ENCODE measurements at regions not wholly inside any gene's neighbourhood (a gene's known extent, or its start where the extent isn't known, plus 50 kb on each side); places are given as distances from the start of the nearest gene placed in this dataset.

DNA sequence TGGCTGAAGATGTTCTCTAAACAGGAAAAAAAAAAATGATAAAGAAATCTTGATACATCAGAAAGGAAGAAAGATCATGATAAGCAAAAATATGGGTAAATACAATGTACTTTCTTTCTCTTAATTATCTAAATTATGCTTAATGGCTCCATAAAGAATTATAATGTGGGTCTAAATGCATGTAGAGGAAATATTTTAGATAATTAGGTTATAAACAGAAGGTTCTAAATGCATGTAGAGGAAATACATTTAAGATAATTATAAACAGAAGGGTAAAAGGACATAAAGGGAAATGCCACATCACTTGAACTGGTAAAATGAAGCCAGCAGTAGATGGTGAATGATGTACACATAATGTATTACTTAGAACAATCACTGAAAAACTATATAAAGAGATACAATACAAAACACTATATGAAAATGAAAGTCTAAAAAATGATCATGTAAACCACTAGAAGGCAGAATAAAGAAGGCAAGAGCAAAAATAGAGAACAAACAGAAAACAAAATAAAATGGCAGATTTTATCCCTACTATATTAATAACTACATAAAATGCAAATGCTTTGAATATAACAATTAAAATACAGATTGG is 308.4 kb upstream of the CDH2 start:
- no peak overlapping the region for H3K4me3 ChIP-seq (ENCODE audit: low read depth, low read length)
- TF ChIP-seq, protein P1, sequence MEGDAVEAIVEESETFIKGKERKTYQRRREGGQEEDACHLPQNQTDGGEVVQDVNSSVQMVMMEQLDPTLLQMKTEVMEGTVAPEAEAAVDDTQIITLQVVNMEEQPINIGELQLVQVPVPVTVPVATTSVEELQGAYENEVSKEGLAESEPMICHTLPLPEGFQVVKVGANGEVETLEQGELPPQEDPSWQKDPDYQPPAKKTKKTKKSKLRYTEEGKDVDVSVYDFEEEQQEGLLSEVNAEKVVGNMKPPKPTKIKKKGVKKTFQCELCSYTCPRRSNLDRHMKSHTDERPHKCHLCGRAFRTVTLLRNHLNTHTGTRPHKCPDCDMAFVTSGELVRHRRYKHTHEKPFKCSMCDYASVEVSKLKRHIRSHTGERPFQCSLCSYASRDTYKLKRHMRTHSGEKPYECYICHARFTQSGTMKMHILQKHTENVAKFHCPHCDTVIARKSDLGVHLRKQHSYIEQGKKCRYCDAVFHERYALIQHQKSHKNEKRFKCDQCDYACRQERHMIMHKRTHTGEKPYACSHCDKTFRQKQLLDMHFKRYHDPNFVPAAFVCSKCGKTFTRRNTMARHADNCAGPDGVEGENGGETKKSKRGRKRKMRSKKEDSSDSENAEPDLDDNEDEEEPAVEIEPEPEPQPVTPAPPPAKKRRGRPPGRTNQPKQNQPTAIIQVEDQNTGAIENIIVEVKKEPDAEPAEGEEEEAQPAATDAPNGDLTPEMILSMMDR (IDR thresholded peaks at IDR 0.05; ENCODE audit: insufficient read depth, low read length): no peak
- DNase-seq (ENCODE audit: low read depth): no peak

DNA sequence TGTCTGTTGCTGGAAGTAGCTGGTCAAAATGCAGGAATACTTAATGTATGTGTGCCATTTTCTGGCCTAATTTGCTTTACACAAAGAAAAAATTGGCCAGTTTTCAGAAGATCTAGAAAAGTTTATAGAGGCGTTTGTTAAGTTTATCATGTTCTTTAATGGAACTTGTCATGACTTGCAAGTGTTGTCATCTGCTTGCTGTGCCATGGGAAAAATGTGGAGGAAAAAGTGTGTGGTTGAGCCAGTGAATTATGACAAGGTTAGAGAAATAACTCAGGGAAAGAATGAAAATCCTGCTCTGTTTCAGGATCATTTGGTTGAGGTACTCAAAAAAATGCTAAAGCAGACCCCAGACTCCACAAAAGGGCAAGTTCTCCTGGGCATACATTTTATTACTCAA is 301.6 kb upstream of the CDH2 start:
- TF ChIP-seq, protein P1 (IDR thresholded peaks at IDR 0.05; ENCODE audit: insufficient read depth, low read length): no peak
- no peak for DNase-seq (ENCODE audit: low read depth)
- no peak overlapping the region for H3K4me3 ChIP-seq (ENCODE audit: low read depth, low read length)

DNA sequence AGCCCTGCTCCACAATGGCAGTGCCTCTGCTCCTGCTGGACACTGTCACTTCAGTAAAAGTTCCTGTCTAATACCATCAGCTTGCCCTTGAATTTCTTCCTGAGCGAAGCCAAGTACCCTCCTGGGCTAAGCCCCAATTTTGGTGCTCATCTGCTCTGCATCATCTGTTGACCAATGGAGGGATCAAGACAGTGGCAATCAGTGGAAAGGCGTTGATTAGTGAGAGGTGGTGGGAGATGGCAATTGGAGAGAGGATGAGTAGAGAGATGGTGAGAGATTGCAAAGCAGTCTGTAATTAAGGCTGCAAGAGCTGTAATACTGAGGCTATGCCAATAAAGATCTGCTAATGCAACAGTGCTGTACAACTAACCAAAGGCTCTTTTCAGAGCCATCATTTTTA is 299.4 kb upstream of the CDH2 start:
- TF ChIP-seq, protein P1 (IDR thresholded peaks at IDR 0.05; ENCODE audit: insufficient read depth, low read length): no peak
- no peak overlapping the region for H3K4me3 ChIP-seq (ENCODE audit: low read depth, low read length)
- no peak for DNase-seq (ENCODE audit: low read depth)

DNA sequence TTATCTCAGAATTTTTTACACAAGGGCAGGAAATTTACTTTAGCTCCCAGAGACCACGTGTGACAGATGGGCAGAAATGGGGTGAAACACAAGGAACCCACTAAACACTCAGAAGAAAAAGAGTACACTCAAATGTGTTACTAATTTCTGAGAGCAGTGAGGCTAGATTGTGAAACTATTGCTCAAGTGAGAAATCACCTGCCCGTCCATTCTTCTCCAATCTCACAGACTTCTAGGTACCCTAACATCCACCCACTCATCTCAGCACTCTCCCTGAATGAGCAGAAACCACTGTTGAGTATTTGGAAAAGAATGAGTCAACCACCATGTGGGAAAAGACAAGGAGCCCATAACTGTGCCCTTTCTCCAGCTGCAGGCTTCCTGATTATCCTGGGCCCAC is 293.0 kb upstream of the CDH2 start:
- DNase-seq (ENCODE audit: low read depth): no peak
- no peak overlapping the region for H3K4me3 ChIP-seq (ENCODE audit: low read depth, low read length)
- TF ChIP-seq, protein P1 (IDR thresholded peaks at IDR 0.05; ENCODE audit: insufficient read depth, low read length): no peak

DNA sequence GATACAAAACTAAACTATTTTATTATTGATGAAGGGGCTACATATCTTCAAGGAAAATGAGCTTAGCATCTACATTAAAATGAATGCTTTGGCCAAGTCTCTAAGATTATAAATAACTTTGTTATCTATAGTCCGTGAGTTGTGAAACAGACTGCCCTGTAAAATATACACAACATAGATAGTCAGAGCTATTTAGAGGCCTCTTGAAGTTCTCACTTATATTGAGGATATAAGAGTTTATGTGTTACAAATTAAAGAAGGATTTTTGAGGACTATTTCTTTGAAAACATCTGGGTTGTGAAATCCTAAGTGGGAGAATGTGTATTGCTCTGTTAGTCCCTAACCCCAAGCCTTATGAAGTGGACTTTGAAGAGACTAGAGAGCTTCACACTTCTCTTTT is 292.0 kb upstream of the CDH2 start:
- TF ChIP-seq, protein P1 (IDR thresholded peaks at IDR 0.05; ENCODE audit: insufficient read depth, low read length): no peak
- H3K4me3 ChIP-seq (ENCODE audit: low read depth, low read length): no peak overlapping the region
- DNase-seq (ENCODE audit: low read depth): peak; percentile 19

DNA sequence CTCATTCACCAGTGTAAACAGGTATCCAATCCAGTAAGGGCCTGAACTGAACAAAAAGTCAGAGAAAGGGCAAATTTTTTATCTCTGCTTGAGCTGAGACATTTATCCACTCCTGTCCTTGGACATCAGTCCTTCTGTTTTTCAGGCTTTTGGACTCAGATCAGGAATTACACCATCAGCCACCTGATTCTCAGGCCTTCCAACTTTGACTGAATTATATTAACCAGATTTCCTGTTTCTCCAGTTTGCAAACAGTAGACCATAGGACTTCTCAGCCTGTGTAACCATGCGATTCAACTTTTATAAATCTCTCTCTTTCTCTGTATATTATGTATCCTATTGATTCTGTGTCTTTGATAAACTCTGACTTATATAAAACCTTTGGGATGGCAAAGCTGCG is 289.3 kb upstream of the CDH2 start:
- no peak overlapping the region for H3K4me3 ChIP-seq (ENCODE audit: low read depth, low read length)
- peak; percentile 14 for DNase-seq (ENCODE audit: low read depth)
- TF ChIP-seq, protein P1 (IDR thresholded peaks at IDR 0.05; ENCODE audit: insufficient read depth, low read length): no peak

DNA sequence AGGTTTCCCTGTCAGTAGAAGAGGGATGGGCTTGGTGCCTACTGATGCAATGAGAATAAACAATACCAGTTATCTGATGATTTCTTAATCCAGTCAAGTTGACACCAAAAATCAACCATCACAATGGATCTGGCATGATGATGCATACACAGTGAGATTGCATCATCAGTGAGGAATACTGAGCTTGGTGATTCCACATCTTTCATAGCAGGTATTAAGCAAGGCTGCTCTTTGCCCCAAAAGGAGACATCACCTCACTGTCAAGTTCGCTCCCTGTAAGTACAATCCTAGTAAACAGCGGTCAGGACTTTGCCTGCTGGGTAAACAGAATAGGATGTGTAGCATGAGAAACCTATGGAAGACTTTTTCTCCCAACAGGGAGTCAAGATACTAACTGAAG is 282.7 kb upstream of the CDH2 start:
- TF ChIP-seq, protein P1 (IDR thresholded peaks at IDR 0.05; ENCODE audit: insufficient read depth, low read length): no peak
- H3K4me3 ChIP-seq (ENCODE audit: low read depth, low read length): no peak overlapping the region
- DNase-seq (ENCODE audit: low read depth): peak; percentile 24
